Fibroblast of villous mesenchyme (primary cell): ENCODE measurements at regions not wholly inside any gene's neighbourhood (a gene's known extent, or its start where the extent isn't known, plus 50 kb on each side); places are given as distances from the start of the nearest gene placed in this dataset.
"Not testable (repeated sequence)": the region's sequence is repeated elsewhere in the genome, so short reads cannot be mapped to it uniquely, and the experiment has no call there.

Experiments used
- DNase-seq: peaks from one replicate; pipeline ENCODE4 v3.0.0-alpha.2; 2010; ENCODE audit warnings: low read depth
- H3K4me3 ChIP-seq: 2 replicates; pipeline ENCODE4 v1.5.1; 2011; ENCODE audit warnings: low read depth, mild to moderate bottlenecking, low read length
- TF ChIP-seq, protein P1 (sequence below): IDR thresholded peaks from 2 replicates; pipeline ENCODE4 v1.5.1; 2012; ENCODE audit warnings: low read depth, mild to moderate bottlenecking, low read length; ENCODE audit not compliant: insufficient read depth

DNA sequence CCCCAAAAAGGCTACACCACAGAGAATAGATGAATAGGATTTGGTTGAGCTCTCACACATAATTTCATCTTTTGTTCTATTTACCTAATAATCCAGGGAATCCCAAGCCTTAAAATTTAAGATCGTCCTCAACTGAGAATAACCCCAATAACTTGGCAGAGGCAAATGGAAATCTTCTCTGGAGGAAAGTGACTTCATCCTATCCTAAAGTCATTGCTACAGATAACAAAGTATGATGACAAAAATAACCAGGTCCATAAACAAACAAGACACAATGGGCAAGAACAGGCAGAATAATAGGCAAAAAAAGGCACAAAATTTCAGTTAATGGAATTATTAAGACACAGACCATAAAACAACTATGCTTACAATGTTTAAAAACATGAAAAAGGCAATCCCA lies 177.3 kb upstream of the STK26 start:
- no peak overlapping the region for H3K4me3 ChIP-seq
- TF ChIP-seq, protein P1, sequence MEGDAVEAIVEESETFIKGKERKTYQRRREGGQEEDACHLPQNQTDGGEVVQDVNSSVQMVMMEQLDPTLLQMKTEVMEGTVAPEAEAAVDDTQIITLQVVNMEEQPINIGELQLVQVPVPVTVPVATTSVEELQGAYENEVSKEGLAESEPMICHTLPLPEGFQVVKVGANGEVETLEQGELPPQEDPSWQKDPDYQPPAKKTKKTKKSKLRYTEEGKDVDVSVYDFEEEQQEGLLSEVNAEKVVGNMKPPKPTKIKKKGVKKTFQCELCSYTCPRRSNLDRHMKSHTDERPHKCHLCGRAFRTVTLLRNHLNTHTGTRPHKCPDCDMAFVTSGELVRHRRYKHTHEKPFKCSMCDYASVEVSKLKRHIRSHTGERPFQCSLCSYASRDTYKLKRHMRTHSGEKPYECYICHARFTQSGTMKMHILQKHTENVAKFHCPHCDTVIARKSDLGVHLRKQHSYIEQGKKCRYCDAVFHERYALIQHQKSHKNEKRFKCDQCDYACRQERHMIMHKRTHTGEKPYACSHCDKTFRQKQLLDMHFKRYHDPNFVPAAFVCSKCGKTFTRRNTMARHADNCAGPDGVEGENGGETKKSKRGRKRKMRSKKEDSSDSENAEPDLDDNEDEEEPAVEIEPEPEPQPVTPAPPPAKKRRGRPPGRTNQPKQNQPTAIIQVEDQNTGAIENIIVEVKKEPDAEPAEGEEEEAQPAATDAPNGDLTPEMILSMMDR: no peak
- DNase-seq: no peak

DNA sequence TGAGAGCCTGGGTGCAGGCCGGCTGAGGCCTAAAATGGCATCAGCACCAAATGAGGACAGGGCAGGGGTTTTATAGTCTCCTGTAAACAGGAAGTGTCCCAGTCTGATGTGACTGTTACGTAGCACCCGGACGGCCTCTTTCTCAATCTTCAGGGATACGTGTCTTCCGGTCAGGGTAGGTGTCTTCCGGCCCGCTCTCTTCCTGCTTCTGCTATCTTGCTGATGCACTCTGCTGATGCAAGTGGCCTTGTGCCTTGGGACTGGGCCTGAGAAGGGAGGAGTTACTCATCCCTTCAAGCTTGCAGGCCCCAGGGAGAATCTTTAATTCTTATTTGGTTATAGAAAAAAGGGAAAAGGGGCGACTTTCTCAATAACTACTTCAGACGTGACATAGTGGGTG lies 172.1 kb upstream of the STK26 start:
- H3K4me3 ChIP-seq, DNase-seq: not testable (repeated sequence)

DNA sequence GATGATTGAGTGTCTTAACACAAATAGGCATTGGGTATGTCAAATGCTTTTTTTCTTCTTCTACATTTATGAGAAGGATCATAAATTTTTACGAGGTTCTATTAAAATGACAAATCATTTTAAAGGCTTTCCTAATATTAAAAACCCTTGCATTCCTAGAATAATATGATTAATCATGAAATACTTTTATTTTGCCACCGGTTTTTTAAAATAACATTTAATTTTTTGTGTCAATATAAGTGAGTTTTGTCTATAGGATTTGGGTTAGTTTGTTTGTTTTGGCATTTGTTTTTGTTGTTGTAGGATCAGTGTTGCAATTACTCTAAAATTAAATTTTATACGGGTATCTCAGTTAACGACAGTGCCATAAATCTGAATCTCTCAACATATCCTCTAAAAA lies 169.7 kb upstream of the STK26 start:
- no peak for DNase-seq
- no peak overlapping the region for H3K4me3 ChIP-seq
- TF ChIP-seq, protein P1: no peak

DNA sequence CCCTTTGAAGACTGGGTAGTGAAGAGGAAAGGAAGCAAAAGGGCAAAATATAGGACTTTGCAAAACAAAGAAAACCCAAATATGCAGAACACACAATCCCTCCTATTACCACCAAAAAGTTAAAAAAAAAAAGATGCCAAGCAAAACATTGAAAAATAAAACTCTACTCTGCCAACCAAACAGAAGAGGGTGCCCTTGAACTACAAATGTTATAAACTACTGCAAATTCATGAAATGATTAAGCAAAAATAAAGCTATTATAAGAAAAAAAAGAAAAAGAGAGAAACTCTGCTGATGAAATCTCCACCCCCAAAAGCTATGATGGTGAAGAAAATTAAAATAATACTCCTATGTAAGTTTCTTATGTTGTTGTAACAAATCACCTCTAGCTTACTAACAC lies 168.5 kb upstream of the STK26 start:
- H3K4me3 ChIP-seq: no peak overlapping the region
- TF ChIP-seq, protein P1: peak; percentile 10
- DNase-seq: peak; percentile 16

DNA sequence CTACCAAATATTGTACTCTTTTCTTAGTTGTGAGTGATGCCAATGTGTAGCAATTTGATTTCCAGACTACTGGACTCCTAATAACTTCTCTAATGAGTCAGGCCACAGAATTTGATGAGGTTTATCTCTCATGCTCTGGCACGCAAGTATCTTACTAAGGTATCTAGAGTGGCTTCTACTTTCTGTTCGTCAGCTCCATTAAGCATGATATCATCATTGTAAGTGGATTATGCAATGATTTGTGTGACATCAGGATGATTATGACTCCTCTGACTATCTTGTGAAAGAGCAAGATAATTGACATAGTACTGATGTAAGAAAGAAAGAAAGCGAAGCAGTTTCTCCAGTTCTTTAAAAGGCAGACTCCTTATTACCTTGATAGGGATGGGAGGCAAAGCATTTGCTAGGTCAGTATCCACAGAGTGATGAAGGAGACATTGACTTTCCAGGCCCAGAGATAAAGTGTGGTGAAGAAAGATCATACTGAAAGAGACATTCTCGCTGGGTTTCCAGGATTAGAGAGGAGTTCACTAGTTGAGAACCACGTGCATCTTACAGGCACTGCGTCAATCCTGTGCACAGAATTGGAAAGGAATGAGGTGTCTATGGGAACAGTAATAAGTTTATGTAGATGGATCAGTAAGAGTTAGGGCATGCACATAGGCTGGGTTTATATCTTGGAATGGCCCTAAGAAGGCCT lies 161.9 kb upstream of the STK26 start:
- no peak for DNase-seq
- TF ChIP-seq, protein P1: no peak
- H3K4me3 ChIP-seq: no peak overlapping the region

DNA sequence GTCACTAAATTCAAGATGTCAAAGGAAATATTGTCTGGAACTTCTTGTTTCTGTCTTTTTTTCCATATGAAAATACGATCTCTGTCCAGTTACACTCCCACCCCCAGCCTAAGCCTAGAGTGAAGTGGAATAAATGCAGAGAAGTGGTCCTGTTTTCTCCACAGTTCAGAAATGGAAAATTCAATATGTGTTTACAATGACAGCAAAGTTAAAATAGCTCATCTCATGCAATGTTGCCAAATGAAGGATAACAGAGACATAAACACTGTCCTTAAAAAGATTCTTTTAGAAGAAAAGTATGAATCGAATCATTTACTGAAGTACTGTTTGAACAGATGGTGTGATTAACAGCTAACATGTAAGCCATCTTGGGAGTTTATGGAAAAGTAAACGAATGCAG lies 160.8 kb upstream of the STK26 start:
- H3K4me3 ChIP-seq: no peak overlapping the region
- no peak for DNase-seq
- TF ChIP-seq, protein P1: no peak

DNA sequence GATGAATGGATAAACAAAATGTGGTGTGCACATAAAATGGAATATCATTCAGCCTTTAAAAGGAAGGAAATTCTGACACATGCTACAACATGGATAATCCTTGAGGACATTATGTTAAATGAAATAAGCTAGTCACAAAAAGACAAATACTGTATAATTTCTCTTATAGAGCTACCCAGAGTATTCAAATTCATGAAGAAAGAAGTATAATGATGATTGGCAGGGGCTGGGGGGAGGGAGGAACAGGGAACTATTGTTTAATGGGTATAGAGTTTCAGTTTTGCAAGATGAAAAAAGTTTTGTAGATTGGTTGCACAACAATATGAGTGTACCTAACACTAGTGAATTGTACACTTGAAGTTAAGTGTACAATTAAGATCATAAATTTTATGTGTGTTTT lies 153.9 kb upstream of the STK26 start:
- TF ChIP-seq, protein P1: no peak
- DNase-seq: no peak
- H3K4me3 ChIP-seq: no peak overlapping the region
